Gastrocnemius medialis (tissue), 4 donors: ENCODE measurements at regions not wholly inside any gene's neighbourhood (a gene's known extent, or its start where the extent isn't known, plus 50 kb on each side); places are given as distances from the start of the nearest gene placed in this dataset.

Experiments
- CTCF ChIP-seq, 5 experiments: fragments of 450-650 bp in 3 of 5; fragments of 200-600 bp in 2 of 5; sonication (generic) in 2 of 5; IDR thresholded peaks in 4 of 5; conservative IDR thresholded peaks in 1 of 5; 1 replicate in 4 of 5; 2 replicates in 1 of 5; pipeline ENCODE4 v1.5.1; 2016 to 2019; ENCODE audit warnings: antibody characterized with exemption in 5 of 5, mild to moderate bottlenecking in 3 of 5, moderate library complexity in 3 of 5
- POLR2A ChIP-seq, 2 donors: fragments of 450-650 bp; IDR thresholded peaks; one replicate each; pipeline ENCODE4 v1.6.1; 2017; ENCODE audit warnings: antibody characterized with exemption in 2 of 2, mild to moderate bottlenecking in 2 of 2, moderate library complexity in 2 of 2

GRCh38 chr17:72253597-72253996 is 132.8 kb downstream of the SOX9 start:
- TF ChIP-seq CTCF (IDR thresholded peaks at IDR 0.05 in 4 of 5, conservative IDR thresholded peaks at IDR 0.05 in 1 of 5) (no peak), POLR2A (IDR thresholded peaks at IDR 0.05) (no peak)
